ENCODE measurements at regions not wholly inside any gene's neighbourhood (a gene's known extent, or its start where the extent isn't known, plus 50 kb on each side); places are given as distances from the start of the nearest gene placed in this dataset.

DNA sequence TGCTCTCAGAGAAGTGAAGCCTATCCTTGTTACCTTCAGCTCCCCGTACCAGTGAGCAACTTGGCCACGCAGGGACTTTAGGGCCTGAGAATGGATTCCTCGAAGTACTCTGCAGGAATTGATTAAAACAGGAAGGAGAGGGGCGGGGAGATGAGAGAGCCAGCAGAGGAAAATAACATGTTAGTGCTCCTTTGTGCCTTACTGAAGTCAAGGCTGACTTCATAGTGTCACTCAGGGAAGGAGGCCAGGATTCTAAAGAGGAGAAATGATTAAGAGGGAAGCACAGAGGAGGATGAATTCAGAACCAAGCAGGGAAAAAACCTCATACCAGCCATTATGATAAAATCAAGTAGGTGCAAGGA, 195.6 kb upstream of the RHOBTB1 start:
- peaks cover 0 to 13% of the 10 kb centered on the region in 2 donors for H3K4me1 ChIP-seq (replicated peaks in 1 of 2)
- 39 to 48% (median 44%) methylated on average over 4 of the region's 4 CpGs for WGBS, 4 donors
- no peak overlapping the region for H3K27ac ChIP-seq
- no peak overlapping the region for H3K4me3 ChIP-seq
- DNase-seq = peak in 3 of 7 donors; percentile 15 to 27 (median 18)
- no peaks in the 10 kb centered on the region for H3K27me3 ChIP-seq
- H3K36me3 ChIP-seq (replicated peaks in 1 of 2) = no peaks in the 10 kb centered on the region
- intact Hi-C loops (cut with DNase I) = no loop called here
- no peaks in the 10 kb centered on the region for H3K9me3 ChIP-seq (replicated peaks in 1 of 3)
- TF ChIP-seq, protein P1, sequence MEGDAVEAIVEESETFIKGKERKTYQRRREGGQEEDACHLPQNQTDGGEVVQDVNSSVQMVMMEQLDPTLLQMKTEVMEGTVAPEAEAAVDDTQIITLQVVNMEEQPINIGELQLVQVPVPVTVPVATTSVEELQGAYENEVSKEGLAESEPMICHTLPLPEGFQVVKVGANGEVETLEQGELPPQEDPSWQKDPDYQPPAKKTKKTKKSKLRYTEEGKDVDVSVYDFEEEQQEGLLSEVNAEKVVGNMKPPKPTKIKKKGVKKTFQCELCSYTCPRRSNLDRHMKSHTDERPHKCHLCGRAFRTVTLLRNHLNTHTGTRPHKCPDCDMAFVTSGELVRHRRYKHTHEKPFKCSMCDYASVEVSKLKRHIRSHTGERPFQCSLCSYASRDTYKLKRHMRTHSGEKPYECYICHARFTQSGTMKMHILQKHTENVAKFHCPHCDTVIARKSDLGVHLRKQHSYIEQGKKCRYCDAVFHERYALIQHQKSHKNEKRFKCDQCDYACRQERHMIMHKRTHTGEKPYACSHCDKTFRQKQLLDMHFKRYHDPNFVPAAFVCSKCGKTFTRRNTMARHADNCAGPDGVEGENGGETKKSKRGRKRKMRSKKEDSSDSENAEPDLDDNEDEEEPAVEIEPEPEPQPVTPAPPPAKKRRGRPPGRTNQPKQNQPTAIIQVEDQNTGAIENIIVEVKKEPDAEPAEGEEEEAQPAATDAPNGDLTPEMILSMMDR (IDR thresholded peaks at IDR 0.05) = no peak
- TF ChIP-seq POLR2A (IDR thresholded peaks at IDR 0.05) = no peak

DNA sequence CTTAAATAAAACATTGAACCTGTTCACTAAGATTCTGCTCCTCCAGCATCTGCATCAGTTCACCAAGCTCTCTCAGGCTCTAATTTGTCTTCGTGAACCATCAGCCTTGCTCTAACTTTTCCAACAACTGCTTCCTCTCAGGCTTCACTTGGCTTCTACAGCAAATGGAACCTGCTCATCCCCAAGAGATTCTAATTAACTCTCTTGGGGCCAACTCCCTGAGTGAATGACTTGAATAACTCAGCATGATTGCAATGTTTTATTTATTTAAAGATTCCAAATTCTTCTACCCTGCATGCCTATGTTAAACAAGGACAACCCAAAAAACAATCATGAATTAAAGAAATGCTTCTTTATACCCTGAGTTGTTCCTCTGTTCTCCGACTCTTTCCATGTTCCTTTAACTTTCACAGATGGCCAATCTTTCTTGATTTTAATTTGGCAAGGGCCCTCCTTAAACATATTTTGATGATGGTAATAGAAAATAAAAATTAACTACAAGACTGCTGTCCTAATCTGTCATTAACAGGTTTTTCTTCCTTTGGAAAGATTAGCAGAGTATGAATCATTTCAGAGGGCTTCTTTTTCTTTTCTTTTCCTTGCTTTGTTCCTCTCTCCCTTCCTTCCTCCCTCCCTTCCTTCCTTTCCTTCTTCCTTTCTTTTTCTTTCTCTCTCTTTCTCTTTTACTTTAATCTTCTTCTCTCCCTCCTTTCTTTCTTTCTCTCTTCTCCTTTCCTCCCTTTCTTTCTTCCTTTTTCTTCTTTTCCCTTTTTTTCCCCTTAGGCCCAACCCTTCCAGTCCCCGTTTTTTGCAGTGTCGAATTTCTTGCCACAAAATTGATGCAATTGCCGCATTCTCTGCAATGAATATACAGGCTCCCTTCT, 195.0 kb upstream of the RHOBTB1 start:
- H3K36me3 ChIP-seq (replicated peaks in 1 of 2) = no peaks in the 10 kb centered on the region
- TF ChIP-seq POLR2A (IDR thresholded peaks at IDR 0.05) = no peak
- TF ChIP-seq, protein P1 (IDR thresholded peaks at IDR 0.05) = no peak
- no peak overlapping the region for H3K27ac ChIP-seq
- peaks cover 0 to 13% of the 10 kb centered on the region in 2 donors for H3K4me1 ChIP-seq (replicated peaks in 1 of 2)
- no peak overlapping the region for H3K4me3 ChIP-seq
- 77 to 82% (median 80%) methylated on average over 5 of the region's 5 CpGs for WGBS, 4 donors
- intact Hi-C loops (cut with DNase I) = no loop called here
- no peaks in the 10 kb centered on the region for H3K27me3 ChIP-seq
- DNase-seq = no peak
- H3K9me3 ChIP-seq (replicated peaks in 1 of 3) = no peaks in the 10 kb centered on the region

DNA sequence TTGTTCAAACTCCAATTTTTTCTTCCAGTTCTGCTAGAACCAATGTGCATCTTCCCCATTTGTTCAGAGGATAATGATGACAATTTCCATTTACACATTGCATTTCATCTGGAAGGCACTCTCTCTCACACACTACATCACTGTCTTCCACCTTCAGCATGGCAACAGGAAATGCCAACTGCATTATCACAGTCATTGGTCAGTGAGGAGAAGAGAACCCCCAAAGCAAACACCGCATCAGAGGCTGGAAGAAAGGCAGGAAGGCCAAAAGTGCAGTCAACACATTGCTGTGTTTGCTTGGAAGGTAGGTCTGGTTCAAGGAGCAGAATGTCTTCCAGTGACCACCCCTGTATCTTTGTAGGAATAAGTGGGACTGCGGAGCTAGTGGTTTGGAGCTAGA, 192.2 kb upstream of the RHOBTB1 start:
- Histone ChIP-seq H3K36me3 (replicated peaks in 1 of 2) (no peaks in the 10 kb centered on the region), H3K27me3 (no peaks in the 10 kb centered on the region), H3K9me3 (replicated peaks in 1 of 3) (no peaks in the 10 kb centered on the region), H3K27ac (no peak overlapping the region), H3K4me1 (replicated peaks in 1 of 2) (peaks cover 0 to 13% of the 10 kb centered on the region in 2 donors), H3K4me3 (no peak overlapping the region)
- TF ChIP-seq, protein P1 (IDR thresholded peaks at IDR 0.05) = no peak
- no peak for TF ChIP-seq POLR2A (IDR thresholded peaks at IDR 0.05)
- intact Hi-C loops (cut with DNase I) = no loop called here
- no peak for DNase-seq
- 89 to 95% (median 91%) methylated on average over 2 of the region's 2 CpGs for WGBS, 4 donors

DNA sequence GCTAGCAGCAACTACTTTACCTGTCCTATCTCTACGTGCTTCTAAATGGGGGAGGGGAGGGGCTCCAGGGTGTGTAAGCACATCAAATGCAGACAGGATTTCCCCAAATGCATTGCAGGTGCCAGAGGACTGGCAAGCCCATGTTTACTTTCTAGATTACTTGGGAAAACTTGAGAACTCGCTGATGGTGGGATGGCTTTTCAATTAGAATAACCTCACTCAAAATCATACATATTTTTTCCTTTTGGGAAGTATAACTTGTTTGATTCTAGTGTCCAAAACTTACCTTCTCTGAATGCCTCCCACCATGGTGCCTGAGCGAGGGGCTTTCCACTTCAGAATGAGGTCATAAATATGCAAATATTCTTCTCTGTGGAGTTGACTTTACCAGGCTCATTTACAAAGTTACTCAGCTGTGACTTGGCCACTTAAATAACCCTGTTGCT, 191.3 kb upstream of the RHOBTB1 start:
- Histone ChIP-seq H3K27me3 (no peaks in the 10 kb centered on the region), H3K4me1 (replicated peaks in 1 of 2) (peaks cover 0 to 6% of the 10 kb centered on the region in 2 donors), H3K4me3 (no peak overlapping the region), H3K9me3 (replicated peaks in 1 of 3) (no peaks in the 10 kb centered on the region), H3K36me3 (replicated peaks in 1 of 2) (no peaks in the 10 kb centered on the region), H3K27ac (no peak overlapping the region)
- TF ChIP-seq POLR2A (IDR thresholded peaks at IDR 0.05) = no peak
- TF ChIP-seq, protein P1 (IDR thresholded peaks at IDR 0.05) = no peak
- no peak for DNase-seq
- WGBS, 4 donors = 85 to 88% (median 88%) methylated on average over 2 to 3 of the region's 3 CpGs
- intact Hi-C loops (cut with DNase I) = no loop called here
